ENCODE measurements at regions not wholly inside any gene's neighbourhood (a gene's known extent, or its start where the extent isn't known, plus 50 kb on each side); places are given as distances from the start of the nearest gene placed in this dataset.

DNA sequence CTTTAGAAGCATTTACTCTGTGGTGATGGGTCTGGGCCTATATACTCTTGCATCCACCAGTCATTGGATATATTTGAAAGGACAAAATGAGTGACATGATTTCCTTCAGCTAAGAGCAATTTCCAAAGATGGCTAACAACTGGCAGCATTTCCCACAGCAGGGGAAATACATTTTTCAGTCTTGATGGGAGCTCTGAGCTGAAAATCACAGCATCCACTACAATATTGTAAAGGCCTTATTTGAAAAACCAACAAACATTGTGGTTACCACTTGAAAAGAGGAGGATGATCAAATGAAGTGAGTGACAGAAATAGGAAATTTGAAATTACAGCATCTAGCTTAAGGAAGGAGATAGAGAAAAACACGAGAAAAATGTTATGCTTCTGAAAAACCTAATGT lies 705.0 kb upstream of the EPHA7 start:
- TF ChIP-seq CTCF (IDR thresholded peaks at IDR 0.05), result no peak
- TF ChIP-seq POLR2A (IDR thresholded peaks at IDR 0.05), result no peak
